Inferior parietal cortex (tissue), 1 donor: ENCODE measurements at regions not wholly inside any gene's neighbourhood (a gene's known extent, or its start where the extent isn't known, plus 50 kb on each side); places are given as distances from the start of the nearest gene placed in this dataset.

Experiments
- DNase-seq: peaks from one replicate; pipeline ENCODE4 v3.0.0-alpha.2; 2016; ENCODE audit errors: extremely low spot score

GRCh38 chr4:123319639-123320038 lies 77.0 kb upstream of the SPRY1 start:
- DNase-seq: no peak

GRCh38 chr4:123323998-123324397 lies 72.6 kb upstream of the SPRY1 start:
- DNase-seq: no peak

GRCh38 chr4:123325241-123325681 lies 71.3 kb upstream of the SPRY1 start:
- DNase-seq: no peak

GRCh38 chr4:123327346-123327745 lies 69.2 kb upstream of the SPRY1 start:
- DNase-seq: no peak

GRCh38 chr4:123327846-123328429 lies 68.7 kb upstream of the SPRY1 start:
- no peak for DNase-seq

- no peak for DNase-seq
Observed at GRCh38 chr4:123338715-123339114, 57.9 kb upstream of the SPRY1 start.

GRCh38 chr4:123339507-123340380 lies 56.9 kb upstream of the SPRY1 start:
- DNase-seq: no peak

GRCh38 chr4:123340381-123340701 lies 56.3 kb upstream of the SPRY1 start:
- no peak for DNase-seq

- no peak for DNase-seq
Observed at GRCh38 chr4:123342498-123342897, 54.1 kb upstream of the SPRY1 start.

- DNase-seq: no peak
Observed at GRCh38 chr4:123343400-123344041, 53.1 kb upstream of the SPRY1 start.

- no peak for DNase-seq
Observed at GRCh38 chr4:123345137-123345934, 51.3 kb upstream of the SPRY1 start.

GRCh38 chr4:123345935-123346300 lies 50.7 kb upstream of the SPRY1 start:
- no peak for DNase-seq

GRCh38 chr4:123346330-123346940 lies 50.2 kb upstream of the SPRY1 start:
- DNase-seq: no peak
